Fibroblast of lung (primary cell): ENCODE measurements at regions not wholly inside any gene's neighbourhood (a gene's known extent, or its start where the extent isn't known, plus 50 kb on each side); places are given as distances from the start of the nearest gene placed in this dataset.

Source experiments
- DNase-seq, 2 donors: peaks; one replicate each; pipeline versions ENCODE4 v3.0.0 to v3.0.0-alpha.2; 2010; ENCODE audit warnings: low read depth in 2 of 2
- H2AFZ ChIP-seq: 2 replicates; pipeline ENCODE4 v1.5.1; 2012; ENCODE audit warnings: low read length, control low read depth, inconsistent platforms
- H3K27ac ChIP-seq: 2 replicates; pipeline ENCODE4 v1.5.1; 2011; ENCODE audit warnings: low read length, control low read depth; ENCODE audit not compliant: insufficient read depth
- H3K27me3 ChIP-seq: 2 replicates; pipeline ENCODE4 v1.5.1; 2011; ENCODE audit warnings: mild to moderate bottlenecking, low read length; ENCODE audit not compliant: control insufficient read depth, insufficient read depth
- H3K36me3 ChIP-seq: 2 replicates; pipeline ENCODE4 v1.5.1; 2011; ENCODE audit warnings: low read length; ENCODE audit not compliant: control insufficient read depth, insufficient read depth
- H3K4me1 ChIP-seq: 2 replicates; pipeline ENCODE4 v1.5.1; 2011; ENCODE audit warnings: low read length; ENCODE audit not compliant: control insufficient read depth, insufficient read depth; ENCODE audit errors: extremely low read depth
- H3K4me2 ChIP-seq: 2 replicates; pipeline ENCODE4 v1.5.1; 2011; ENCODE audit warnings: low read length, control low read depth; ENCODE audit not compliant: insufficient read depth; ENCODE audit errors: extremely low read depth
- H3K4me3 ChIP-seq, 4 experiments: fragments of 200-600 bp in 1 of 4; sonication (generic) in 1 of 4; replicated peaks in 1 of 4; 2 replicates each; pipeline ENCODE4 v1.5.1; 2011 to 2016; ENCODE audit warnings: low read length in 4 of 4, low read depth in 3 of 4, mild to moderate bottlenecking in 3 of 4, control low read depth in 2 of 4, inconsistent platforms in 1 of 4, mixed read lengths in 1 of 4; ENCODE audit not compliant: insufficient read depth in 1 of 4; ENCODE audit errors: control extremely low read depth in 1 of 4
- H3K79me2 ChIP-seq: 2 replicates; pipeline ENCODE4 v1.5.1; 2012; ENCODE audit warnings: mild to moderate bottlenecking, low read length, inconsistent platforms; ENCODE audit not compliant: control insufficient read depth, insufficient read depth
- H3K9ac ChIP-seq: 2 replicates; pipeline ENCODE4 v1.5.1; 2011; ENCODE audit warnings: mild to moderate bottlenecking, low read length, control low read depth; ENCODE audit not compliant: insufficient read depth
- H3K9me3 ChIP-seq: 2 replicates; pipeline ENCODE4 v1.5.1; 2012; ENCODE audit warnings: low read depth, low read length; ENCODE audit not compliant: control insufficient read depth, insufficient read depth
- H4K20me1 ChIP-seq: 2 replicates; pipeline ENCODE4 v1.5.1; 2011; ENCODE audit warnings: low read length; ENCODE audit not compliant: control insufficient read depth, insufficient read depth; ENCODE audit errors: extremely low read depth
- EZH2 ChIP-seq: IDR thresholded peaks from 2 replicates; pipeline ENCODE4 v1.5.1; 2012; ENCODE audit warnings: low read length, control low read depth, mild to moderate bottlenecking; ENCODE audit errors: missing control alignments
- TF ChIP-seq, protein P1 (sequence below), 2 donors: IDR thresholded peaks in 1 of 2; conservative IDR thresholded peaks in 1 of 2; 1 replicate in 1 of 2; 2 replicates in 1 of 2; pipeline ENCODE4 v1.5.1; 2011 to 2012; ENCODE audit warnings: low read length in 2 of 2, control low read depth in 1 of 2, inconsistent platforms in 1 of 2, low read depth in 1 of 2, mild to moderate bottlenecking in 1 of 2

DNA sequence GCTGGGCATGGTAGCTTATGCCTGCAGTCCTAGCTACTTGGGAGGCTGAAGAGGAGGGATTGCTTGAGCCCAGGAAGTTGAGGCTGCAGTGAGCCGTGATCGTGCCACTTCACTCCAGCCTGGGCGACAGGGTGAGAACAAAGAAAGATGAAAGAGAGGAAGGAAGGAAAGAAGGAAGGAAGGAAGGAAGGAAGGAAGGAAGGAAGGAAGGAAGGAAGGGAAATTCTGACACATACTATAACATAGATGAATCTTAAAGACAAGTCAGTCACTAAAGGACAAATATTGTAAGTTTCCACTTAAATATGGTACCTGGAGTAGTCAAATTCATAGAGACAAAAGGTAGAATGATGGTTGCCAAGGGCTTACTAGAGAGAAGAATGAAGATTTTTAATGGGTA lies 108.0 kb upstream of the CACHD1 start:
- Histone ChIP-seq H3K9me3 (no peaks in the 10 kb centered on the region), H3K4me2 (no peak overlapping the region), H4K20me1 (no peaks in the 10 kb centered on the region), H3K27me3 (no peaks in the 10 kb centered on the region), H3K9ac (no peak overlapping the region), H3K79me2 (no peaks in the 10 kb centered on the region), H3K36me3 (no peaks in the 10 kb centered on the region), H3K27ac (no peak overlapping the region), H2AFZ (no peak overlapping the region), H3K4me1 (no peaks in the 10 kb centered on the region), H3K4me3 (no peak overlapping the region)
- DNase-seq = no peak
- TF ChIP-seq, protein P1, sequence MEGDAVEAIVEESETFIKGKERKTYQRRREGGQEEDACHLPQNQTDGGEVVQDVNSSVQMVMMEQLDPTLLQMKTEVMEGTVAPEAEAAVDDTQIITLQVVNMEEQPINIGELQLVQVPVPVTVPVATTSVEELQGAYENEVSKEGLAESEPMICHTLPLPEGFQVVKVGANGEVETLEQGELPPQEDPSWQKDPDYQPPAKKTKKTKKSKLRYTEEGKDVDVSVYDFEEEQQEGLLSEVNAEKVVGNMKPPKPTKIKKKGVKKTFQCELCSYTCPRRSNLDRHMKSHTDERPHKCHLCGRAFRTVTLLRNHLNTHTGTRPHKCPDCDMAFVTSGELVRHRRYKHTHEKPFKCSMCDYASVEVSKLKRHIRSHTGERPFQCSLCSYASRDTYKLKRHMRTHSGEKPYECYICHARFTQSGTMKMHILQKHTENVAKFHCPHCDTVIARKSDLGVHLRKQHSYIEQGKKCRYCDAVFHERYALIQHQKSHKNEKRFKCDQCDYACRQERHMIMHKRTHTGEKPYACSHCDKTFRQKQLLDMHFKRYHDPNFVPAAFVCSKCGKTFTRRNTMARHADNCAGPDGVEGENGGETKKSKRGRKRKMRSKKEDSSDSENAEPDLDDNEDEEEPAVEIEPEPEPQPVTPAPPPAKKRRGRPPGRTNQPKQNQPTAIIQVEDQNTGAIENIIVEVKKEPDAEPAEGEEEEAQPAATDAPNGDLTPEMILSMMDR (conservative IDR thresholded peaks at IDR 0.05 in 1 of 2, IDR thresholded peaks at IDR 0.05 in 1 of 2; ENCODE audit: low read depth in 1 of 2, low read length in 2 of 2) = no peak
- TF ChIP-seq EZH2 = no peak

DNA sequence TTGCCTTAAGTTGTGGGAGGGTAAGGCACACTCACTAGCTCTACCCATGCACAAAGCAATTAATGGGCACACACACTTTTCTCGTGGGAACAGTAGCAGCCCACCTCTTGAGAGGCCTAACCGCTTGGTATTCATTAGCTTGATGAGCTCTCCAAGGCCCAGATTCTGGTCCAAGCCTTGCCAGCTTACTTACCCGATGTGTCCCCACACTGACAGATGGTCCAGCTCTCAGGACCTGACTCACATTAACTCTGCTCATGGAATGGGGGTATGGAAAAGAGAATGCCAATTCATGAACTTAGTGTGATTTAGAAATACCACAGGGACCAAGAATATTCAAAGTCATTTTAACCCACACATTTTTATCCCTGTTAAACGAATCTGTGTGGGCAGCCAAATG lies 106.8 kb upstream of the CACHD1 start:
- Histone ChIP-seq H3K27me3 (no peaks in the 10 kb centered on the region), H3K4me2 (no peak overlapping the region), H4K20me1 (no peaks in the 10 kb centered on the region), H3K4me3 (no peak overlapping the region), H3K4me1 (no peaks in the 10 kb centered on the region), H3K9ac (no peak overlapping the region), H3K36me3 (no peaks in the 10 kb centered on the region), H3K27ac (no peak overlapping the region), H2AFZ (no peak overlapping the region), H3K9me3 (no peaks in the 10 kb centered on the region), H3K79me2 (no peaks in the 10 kb centered on the region)
- no peak for TF ChIP-seq EZH2
- TF ChIP-seq, protein P1 (conservative IDR thresholded peaks at IDR 0.05 in 1 of 2, IDR thresholded peaks at IDR 0.05 in 1 of 2; ENCODE audit: low read depth in 1 of 2, low read length in 2 of 2) = no peak
- peak in 1 of 2 donors; percentile 10 for DNase-seq

DNA sequence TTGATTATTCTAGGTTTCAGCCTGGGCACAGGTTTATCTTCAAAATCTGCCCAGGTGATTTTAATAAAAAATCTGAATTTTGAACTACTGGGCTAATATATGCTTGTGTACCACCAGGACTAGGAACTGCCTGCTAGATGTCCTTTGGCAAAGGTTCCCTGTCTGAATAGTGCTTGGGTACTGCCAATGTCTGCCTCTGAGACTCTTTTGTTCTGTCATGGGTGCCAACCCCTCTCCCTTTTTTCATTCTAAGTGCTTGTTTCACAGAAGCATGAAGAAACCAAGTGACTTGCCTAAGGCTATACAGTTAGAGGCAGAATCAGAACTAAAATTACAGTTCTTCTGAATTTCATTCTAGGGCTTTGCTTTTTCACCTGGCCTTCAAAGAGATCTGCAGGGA lies 106.3 kb upstream of the CACHD1 start:
- Histone ChIP-seq H3K9me3 (no peaks in the 10 kb centered on the region), H2AFZ (no peak overlapping the region), H3K9ac (no peak overlapping the region), H3K4me2 (no peak overlapping the region), H3K27me3 (no peaks in the 10 kb centered on the region), H3K27ac (no peak overlapping the region), H3K4me1 (no peaks in the 10 kb centered on the region), H3K4me3 (no peak overlapping the region), H4K20me1 (no peaks in the 10 kb centered on the region), H3K36me3 (no peaks in the 10 kb centered on the region), H3K79me2 (no peaks in the 10 kb centered on the region)
- DNase-seq = no peak
- TF ChIP-seq, protein P1 (conservative IDR thresholded peaks at IDR 0.05 in 1 of 2, IDR thresholded peaks at IDR 0.05 in 1 of 2; ENCODE audit: low read depth in 1 of 2, low read length in 2 of 2) = no peak
- no peak for TF ChIP-seq EZH2
